WTC11 (cell line): ENCODE measurements at regions not wholly inside any gene's neighbourhood (a gene's known extent, or its start where the extent isn't known, plus 50 kb on each side); places are given as distances from the start of the nearest gene placed in this dataset.

Experiments used
- JUN ChIP-seq: sonication (generic); formaldehyde crosslinking; IDR thresholded peaks from 2 replicates; pipeline ENCODE4 v1.8.0; 2023; ENCODE audit warnings: mild to moderate bottlenecking, missing genetic modification reagents
- NFE2L1 ChIP-seq: sonication (generic); formaldehyde crosslinking; IDR thresholded peaks from 2 replicates; pipeline ENCODE4 v1.8.1; 2023; ENCODE audit warnings: missing genetic modification reagents
- NFYB ChIP-seq: sonication (generic); formaldehyde crosslinking; conservative IDR thresholded peaks from 2 replicates; pipeline ENCODE4 v1.8.0; 2022; ENCODE audit warnings: low read depth, missing genetic modification reagents
- SMAD3 ChIP-seq: sonication (generic); formaldehyde crosslinking; IDR thresholded peaks from 2 replicates; pipeline ENCODE4 v1.8.0; 2022; ENCODE audit warnings: missing genetic modification reagents, mild to moderate bottlenecking, borderline replicate concordance
- TF ChIP-seq, protein P1 (sequence below): fragments of 200-600 bp; IDR thresholded peaks from 2 replicates; pipeline ENCODE4 v1.8.0; 2022; ENCODE audit warnings: antibody characterized with exemption
- TF ChIP-seq, protein P2 (sequence below): sonication (generic); formaldehyde crosslinking; IDR thresholded peaks from 2 replicates; pipeline ENCODE4 v1.8.1; 2023; ENCODE audit warnings: mild to moderate bottlenecking, missing genetic modification reagents, borderline replicate concordance
- TF ChIP-seq, protein P3 (sequence below): sonication (generic); formaldehyde crosslinking; conservative IDR thresholded peaks from 2 replicates; pipeline ENCODE4 v1.8.1; 2023; ENCODE audit warnings: mild to moderate bottlenecking, low read depth, missing genetic modification reagents, moderate library complexity
- TF ChIP-seq, protein P4 (sequence below): sonication (generic); formaldehyde crosslinking; IDR thresholded peaks from 2 replicates; pipeline ENCODE4 v1.8.1; 2022; ENCODE audit warnings: low read depth, missing genetic modification reagents, borderline replicate concordance
- TF ChIP-seq, protein P5 (sequence below): sonication (generic); formaldehyde crosslinking; IDR thresholded peaks from 2 replicates; pipeline ENCODE4 v1.8.0; 2022; ENCODE audit warnings: mild to moderate bottlenecking, missing genetic modification reagents
- TF ChIP-seq, protein P6 (sequence below): sonication (generic); formaldehyde crosslinking; conservative IDR thresholded peaks from 2 replicates; pipeline ENCODE4 v1.8.1; 2022; ENCODE audit warnings: mild to moderate bottlenecking, missing genetic modification reagents

DNA sequence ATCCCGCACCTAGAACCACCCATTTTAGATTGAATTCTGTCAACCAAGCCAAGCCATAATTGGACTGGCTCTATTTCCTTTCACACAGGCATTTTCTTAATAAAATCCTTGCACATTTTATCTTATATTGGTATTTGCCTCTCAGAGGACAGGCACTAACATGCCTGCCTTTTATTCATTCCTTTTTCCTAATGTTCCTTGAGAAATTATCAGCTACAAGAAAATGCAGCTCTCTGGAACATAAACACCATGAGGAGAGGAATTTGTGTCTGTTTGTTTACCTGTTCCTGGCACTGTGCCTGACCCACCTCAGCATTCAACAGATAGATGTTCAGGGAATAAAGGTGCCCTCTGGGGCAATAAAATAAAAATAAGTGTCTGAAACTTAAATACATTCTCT lies 116.2 kb downstream of the PDHA2 start:
- TF ChIP-seq, protein P1, sequence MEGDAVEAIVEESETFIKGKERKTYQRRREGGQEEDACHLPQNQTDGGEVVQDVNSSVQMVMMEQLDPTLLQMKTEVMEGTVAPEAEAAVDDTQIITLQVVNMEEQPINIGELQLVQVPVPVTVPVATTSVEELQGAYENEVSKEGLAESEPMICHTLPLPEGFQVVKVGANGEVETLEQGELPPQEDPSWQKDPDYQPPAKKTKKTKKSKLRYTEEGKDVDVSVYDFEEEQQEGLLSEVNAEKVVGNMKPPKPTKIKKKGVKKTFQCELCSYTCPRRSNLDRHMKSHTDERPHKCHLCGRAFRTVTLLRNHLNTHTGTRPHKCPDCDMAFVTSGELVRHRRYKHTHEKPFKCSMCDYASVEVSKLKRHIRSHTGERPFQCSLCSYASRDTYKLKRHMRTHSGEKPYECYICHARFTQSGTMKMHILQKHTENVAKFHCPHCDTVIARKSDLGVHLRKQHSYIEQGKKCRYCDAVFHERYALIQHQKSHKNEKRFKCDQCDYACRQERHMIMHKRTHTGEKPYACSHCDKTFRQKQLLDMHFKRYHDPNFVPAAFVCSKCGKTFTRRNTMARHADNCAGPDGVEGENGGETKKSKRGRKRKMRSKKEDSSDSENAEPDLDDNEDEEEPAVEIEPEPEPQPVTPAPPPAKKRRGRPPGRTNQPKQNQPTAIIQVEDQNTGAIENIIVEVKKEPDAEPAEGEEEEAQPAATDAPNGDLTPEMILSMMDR: no peak
- no peak for TF ChIP-seq SMAD3
- TF ChIP-seq, protein P2, sequence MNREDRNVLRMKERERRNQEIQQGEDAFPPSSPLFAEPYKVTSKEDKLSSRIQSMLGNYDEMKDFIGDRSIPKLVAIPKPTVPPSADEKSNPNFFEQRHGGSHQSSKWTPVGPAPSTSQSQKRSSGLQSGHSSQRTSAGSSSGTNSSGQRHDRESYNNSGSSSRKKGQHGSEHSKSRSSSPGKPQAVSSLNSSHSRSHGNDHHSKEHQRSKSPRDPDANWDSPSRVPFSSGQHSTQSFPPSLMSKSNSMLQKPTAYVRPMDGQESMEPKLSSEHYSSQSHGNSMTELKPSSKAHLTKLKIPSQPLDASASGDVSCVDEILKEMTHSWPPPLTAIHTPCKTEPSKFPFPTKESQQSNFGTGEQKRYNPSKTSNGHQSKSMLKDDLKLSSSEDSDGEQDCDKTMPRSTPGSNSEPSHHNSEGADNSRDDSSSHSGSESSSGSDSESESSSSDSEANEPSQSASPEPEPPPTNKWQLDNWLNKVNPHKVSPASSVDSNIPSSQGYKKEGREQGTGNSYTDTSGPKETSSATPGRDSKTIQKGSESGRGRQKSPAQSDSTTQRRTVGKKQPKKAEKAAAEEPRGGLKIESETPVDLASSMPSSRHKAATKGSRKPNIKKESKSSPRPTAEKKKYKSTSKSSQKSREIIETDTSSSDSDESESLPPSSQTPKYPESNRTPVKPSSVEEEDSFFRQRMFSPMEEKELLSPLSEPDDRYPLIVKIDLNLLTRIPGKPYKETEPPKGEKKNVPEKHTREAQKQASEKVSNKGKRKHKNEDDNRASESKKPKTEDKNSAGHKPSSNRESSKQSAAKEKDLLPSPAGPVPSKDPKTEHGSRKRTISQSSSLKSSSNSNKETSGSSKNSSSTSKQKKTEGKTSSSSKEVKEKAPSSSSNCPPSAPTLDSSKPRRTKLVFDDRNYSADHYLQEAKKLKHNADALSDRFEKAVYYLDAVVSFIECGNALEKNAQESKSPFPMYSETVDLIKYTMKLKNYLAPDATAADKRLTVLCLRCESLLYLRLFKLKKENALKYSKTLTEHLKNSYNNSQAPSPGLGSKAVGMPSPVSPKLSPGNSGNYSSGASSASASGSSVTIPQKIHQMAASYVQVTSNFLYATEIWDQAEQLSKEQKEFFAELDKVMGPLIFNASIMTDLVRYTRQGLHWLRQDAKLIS: no peak
- TF ChIP-seq, protein P3, sequence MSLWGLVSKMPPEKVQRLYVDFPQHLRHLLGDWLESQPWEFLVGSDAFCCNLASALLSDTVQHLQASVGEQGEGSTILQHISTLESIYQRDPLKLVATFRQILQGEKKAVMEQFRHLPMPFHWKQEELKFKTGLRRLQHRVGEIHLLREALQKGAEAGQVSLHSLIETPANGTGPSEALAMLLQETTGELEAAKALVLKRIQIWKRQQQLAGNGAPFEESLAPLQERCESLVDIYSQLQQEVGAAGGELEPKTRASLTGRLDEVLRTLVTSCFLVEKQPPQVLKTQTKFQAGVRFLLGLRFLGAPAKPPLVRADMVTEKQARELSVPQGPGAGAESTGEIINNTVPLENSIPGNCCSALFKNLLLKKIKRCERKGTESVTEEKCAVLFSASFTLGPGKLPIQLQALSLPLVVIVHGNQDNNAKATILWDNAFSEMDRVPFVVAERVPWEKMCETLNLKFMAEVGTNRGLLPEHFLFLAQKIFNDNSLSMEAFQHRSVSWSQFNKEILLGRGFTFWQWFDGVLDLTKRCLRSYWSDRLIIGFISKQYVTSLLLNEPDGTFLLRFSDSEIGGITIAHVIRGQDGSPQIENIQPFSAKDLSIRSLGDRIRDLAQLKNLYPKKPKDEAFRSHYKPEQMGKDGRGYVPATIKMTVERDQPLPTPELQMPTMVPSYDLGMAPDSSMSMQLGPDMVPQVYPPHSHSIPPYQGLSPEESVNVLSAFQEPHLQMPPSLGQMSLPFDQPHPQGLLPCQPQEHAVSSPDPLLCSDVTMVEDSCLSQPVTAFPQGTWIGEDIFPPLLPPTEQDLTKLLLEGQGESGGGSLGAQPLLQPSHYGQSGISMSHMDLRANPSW (CRISPR knock-in tag): no peak
- TF ChIP-seq, protein P4, sequence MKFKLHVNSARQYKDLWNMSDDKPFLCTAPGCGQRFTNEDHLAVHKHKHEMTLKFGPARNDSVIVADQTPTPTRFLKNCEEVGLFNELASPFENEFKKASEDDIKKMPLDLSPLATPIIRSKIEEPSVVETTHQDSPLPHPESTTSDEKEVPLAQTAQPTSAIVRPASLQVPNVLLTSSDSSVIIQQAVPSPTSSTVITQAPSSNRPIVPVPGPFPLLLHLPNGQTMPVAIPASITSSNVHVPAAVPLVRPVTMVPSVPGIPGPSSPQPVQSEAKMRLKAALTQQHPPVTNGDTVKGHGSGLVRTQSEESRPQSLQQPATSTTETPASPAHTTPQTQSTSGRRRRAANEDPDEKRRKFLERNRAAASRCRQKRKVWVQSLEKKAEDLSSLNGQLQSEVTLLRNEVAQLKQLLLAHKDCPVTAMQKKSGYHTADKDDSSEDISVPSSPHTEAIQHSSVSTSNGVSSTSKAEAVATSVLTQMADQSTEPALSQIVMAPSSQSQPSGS (CRISPR knock-in tag): no peak
- TF ChIP-seq, protein P5, sequence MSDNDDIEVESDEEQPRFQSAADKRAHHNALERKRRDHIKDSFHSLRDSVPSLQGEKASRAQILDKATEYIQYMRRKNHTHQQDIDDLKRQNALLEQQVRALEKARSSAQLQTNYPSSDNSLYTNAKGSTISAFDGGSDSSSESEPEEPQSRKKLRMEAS (CRISPR knock-in tag): no peak
- no peak for TF ChIP-seq NFYB (CRISPR knock-in tag)
- TF ChIP-seq, protein P6, sequence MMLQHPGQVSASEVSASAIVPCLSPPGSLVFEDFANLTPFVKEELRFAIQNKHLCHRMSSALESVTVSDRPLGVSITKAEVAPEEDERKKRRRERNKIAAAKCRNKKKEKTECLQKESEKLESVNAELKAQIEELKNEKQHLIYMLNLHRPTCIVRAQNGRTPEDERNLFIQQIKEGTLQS: no peak
- no peak for TF ChIP-seq JUN (CRISPR knock-in tag)
- TF ChIP-seq NFE2L1 (CRISPR knock-in tag): no peak
